ENCODE measurements at regions not wholly inside any gene's neighbourhood (a gene's known extent, or its start where the extent isn't known, plus 50 kb on each side); places are given as distances from the start of the nearest gene placed in this dataset.
"Not testable (repeated sequence)": the region's sequence is repeated elsewhere in the genome, so short reads cannot be mapped to it uniquely, and the experiment has no call there.

DNA sequence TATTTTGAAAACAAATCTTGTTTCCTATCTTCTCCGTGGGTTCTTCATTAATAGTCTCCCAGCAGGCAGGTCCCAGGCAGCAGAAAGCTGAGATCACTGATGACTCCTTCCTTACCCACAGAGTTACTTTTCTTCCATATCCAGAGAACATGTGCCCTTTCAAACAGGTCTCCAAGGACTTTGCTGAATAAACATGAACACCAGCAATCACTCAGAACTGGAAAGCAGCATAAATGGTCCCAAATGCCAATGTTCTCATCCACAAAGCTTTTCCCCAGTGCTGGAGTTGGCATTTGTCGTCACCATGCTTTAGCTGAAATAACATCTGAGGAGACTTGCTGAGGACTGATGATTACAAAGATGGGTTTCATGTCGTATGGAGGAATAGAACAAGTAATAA, 134.0 kb downstream of the YIPF5 start:
- H3K27ac ChIP-seq = no peak overlapping the region
- no peak for DNase-seq (ENCODE audit: low read depth in 1 of 2, low spot score in 2 of 2)

DNA sequence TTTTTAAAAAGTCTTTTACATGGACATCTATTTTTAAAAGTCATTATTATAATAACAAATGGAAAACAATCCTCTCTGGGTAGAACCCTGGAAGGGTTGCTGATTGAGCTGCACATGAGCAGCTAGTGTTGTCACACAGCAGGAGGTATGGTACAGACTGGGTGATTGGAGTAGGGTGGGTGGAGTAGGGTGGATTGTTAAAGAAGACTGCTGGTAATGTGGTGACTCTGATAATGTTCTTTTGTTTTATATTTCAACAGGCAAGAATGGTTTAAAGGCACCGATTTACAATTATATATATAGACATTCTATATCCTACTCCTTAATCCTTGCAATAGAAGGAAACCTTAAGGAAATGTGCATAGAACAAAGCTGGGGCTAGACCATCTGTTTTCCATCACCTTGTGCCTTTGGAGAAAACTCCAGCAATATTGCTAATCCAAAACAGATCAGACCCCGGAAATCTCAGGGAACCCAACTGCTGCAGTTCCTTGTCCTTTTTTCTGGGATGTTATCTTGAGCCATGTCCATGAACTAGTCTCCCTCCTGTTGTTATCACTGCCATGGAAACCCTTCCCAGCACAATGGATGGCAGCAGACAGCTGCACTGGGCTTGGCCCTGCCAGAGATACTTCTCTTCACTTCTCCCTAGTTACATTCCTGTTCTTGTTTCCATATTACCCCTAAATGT, 129.7 kb downstream of the YIPF5 start:
- H3K9me3 ChIP-seq (replicated peaks) = no peaks in the 10 kb centered on the region
- no peaks in the 10 kb centered on the region for H3K4me1 ChIP-seq (replicated peaks)
- DNase-seq (ENCODE audit: low read depth in 1 of 2, low spot score in 2 of 2) = no peak
- no peaks in the 10 kb centered on the region for H3K36me3 ChIP-seq
- no peak overlapping the region for H3K4me3 ChIP-seq
- H3K27me3 ChIP-seq (replicated peaks) = no peaks in the 10 kb centered on the region
- H3K27ac ChIP-seq = no peak overlapping the region

More for the DNA sequence above, 134.0 kb downstream of the YIPF5 start:
- Histone ChIP-seq H3K9me3 (replicated peaks) (no peaks in the 10 kb centered on the region), H3K36me3 (no peaks in the 10 kb centered on the region), H3K27me3 (replicated peaks) (no peaks in the 10 kb centered on the region), H3K4me3 (no peak overlapping the region), H3K4me1 (replicated peaks) (no peaks in the 10 kb centered on the region)

DNA sequence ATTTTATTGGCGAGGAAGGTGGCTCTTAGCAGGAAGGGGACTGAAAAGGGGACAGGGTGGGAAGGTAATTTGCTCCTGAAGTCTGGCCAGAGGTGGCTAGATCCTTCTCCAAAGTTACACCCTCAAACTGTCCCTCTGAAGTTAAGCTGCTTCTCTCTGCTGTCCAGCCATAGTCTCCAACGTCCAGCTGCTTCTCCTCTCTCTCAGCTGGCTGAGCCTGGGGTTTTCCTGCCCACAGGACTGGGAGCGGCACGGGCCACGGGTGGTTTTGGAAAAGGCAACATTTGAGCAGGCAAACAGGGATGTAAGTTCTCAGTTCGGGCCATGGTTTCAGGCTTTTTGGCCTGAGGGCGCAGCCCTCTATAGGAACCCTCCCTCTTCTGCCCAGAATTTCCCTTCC, 128.3 kb downstream of the YIPF5 start:
- DNase-seq (ENCODE audit: low read depth in 1 of 2, low spot score in 2 of 2) = no peak
- Histone ChIP-seq H3K36me3 (no peaks in the 10 kb centered on the region), H3K9me3 (replicated peaks) (no peaks in the 10 kb centered on the region), H3K27ac (no peak overlapping the region), H3K27me3 (replicated peaks) (no peaks in the 10 kb centered on the region), H3K4me1 (replicated peaks) (no peaks in the 10 kb centered on the region), H3K4me3 (no peak overlapping the region)

DNA sequence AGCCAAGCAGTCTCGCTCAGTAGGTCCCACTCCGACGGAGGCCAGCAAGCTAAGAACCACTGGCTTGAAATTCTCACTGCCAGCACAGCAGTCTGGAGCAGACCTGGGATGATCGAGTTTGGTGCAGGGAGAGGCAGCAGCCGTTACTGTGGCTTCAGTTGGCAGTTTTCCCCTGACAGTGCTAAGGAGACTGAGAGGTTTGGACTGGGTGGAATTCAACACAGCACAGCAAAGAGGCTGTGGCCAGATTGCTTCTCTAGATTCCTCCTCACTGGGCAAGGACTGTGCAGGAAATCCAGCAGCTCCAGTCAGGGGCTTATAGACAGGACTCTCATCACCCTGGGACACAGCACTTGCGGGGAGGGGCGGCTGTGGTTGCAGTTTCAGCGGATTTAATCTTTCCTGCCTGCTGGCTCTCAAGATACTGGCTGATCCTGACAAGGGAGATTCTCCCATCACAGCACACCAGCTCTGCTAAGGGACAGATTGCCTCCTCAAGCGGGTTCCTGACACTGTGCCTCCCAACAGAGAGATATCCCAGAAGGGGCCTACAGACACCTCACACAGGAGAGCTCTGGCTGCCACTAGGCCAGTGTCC, 122.1 kb downstream of the YIPF5 start:
- no peak for DNase-seq (ENCODE audit: low read depth in 1 of 2, low spot score in 2 of 2)
- no peaks in the 10 kb centered on the region for H3K27me3 ChIP-seq (replicated peaks)

DNA sequence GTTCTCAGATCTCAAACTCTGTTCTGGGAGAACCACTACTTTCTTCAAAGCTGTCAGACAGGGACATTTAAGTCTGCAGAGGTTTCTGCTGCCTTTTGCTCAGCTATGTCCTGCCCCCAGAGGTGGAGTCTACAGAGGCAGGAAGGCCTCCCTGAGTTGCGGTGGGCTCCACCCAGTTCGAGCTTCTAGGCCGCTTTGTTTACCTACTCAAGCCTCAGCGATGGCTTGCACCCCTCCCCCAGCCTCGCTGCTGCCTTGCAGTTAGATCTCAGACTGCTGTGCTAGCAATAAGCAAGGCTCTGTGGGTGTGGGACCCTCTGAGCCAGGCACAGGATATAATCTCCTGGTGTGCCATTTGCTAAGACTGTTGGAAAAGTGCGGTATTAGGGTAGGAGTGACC, 115.1 kb downstream of the YIPF5 start:
- not testable (repeated sequence) for H3K4me3 ChIP-seq; H3K27me3 ChIP-seq (replicated peaks); DNase-seq (ENCODE audit: low read depth in 1 of 2, low spot score in 2 of 2); H3K4me1 ChIP-seq (replicated peaks); H3K27ac ChIP-seq; H3K9me3 ChIP-seq (replicated peaks); H3K36me3 ChIP-seq

More for the DNA sequence above, 122.1 kb downstream of the YIPF5 start:
- H3K27ac ChIP-seq = no peak overlapping the region
- H3K36me3 ChIP-seq = no peaks in the 10 kb centered on the region
- no peaks in the 10 kb centered on the region for H3K9me3 ChIP-seq (replicated peaks)
- H3K4me3 ChIP-seq = no peak overlapping the region
- no peaks in the 10 kb centered on the region for H3K4me1 ChIP-seq (replicated peaks)

DNA sequence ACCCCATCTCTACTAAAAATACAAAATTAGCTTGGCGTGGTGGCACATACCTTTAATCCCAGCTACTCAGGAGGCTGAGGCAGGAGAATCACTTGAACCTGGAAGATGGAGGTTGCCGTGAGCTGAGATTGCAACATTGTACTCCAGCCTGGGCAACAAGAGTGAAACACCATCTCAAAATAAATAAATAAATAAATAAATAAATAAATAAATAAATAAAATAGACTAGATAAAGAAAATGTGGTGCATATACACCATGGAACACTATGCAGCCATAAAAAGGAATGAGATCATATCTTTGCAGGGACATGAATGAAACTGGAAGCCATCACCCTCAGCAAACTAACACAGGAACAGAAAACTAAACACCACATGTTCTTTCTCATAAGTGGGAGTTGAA, 110.4 kb downstream of the YIPF5 start:
- H3K9me3 ChIP-seq (replicated peaks); H3K4me1 ChIP-seq (replicated peaks); H3K27me3 ChIP-seq (replicated peaks); H3K4me3 ChIP-seq; H3K27ac ChIP-seq; H3K36me3 ChIP-seq; DNase-seq (ENCODE audit: low read depth in 1 of 2, low spot score in 2 of 2): not testable (repeated sequence)

DNA sequence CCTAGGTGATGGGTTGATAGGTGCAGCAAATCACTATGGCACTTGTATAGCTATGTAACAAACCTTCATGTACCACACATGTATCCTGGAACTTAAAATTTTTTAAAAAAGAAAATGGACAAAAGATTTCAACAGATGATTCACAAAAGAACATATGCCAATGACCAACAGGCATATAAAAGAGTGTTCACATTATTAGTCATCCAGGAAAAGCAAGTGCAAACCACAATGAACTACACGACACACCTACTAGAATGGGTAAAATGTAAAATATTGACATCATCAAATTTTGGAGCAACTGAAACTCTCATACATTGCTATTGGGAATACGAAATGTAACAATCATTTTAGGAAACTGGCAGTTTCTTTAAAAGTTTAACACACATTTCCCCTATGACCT, 109.9 kb downstream of the YIPF5 start:
- Histone ChIP-seq H3K27me3 (replicated peaks) (no peaks in the 10 kb centered on the region), H3K27ac (no peak overlapping the region), H3K4me1 (replicated peaks) (no peaks in the 10 kb centered on the region), H3K9me3 (replicated peaks) (no peaks in the 10 kb centered on the region), H3K36me3 (no peaks in the 10 kb centered on the region), H3K4me3 (no peak overlapping the region)
- DNase-seq (ENCODE audit: low read depth in 1 of 2, low spot score in 2 of 2) = no peak

DNA sequence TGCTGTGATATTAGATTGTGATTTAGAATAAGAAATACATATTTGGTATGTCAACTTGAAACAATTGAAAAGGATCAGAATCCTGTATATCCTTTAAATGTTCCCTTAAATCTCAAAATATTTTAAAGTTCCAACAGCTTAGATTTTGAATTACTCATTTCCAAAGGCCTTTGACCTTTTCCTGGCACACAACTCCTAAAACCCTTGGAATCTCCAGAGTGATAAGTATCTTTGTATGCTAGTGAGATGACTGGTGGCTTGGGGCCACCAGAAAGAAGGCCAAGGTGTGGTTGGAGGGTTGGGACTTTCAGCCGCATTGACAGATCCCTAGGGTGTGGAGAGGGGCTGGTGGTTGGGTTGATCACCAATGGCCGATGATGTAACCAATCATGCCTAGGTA, 104.7 kb downstream of the YIPF5 start:
- Histone ChIP-seq H3K27me3 (replicated peaks) (no peaks in the 10 kb centered on the region), H3K27ac (no peak overlapping the region), H3K9me3 (replicated peaks) (no peaks in the 10 kb centered on the region), H3K36me3 (no peaks in the 10 kb centered on the region), H3K4me1 (replicated peaks) (no peaks in the 10 kb centered on the region), H3K4me3 (no peak overlapping the region)
- no peak for DNase-seq (ENCODE audit: low read depth in 1 of 2, low spot score in 2 of 2)

DNA sequence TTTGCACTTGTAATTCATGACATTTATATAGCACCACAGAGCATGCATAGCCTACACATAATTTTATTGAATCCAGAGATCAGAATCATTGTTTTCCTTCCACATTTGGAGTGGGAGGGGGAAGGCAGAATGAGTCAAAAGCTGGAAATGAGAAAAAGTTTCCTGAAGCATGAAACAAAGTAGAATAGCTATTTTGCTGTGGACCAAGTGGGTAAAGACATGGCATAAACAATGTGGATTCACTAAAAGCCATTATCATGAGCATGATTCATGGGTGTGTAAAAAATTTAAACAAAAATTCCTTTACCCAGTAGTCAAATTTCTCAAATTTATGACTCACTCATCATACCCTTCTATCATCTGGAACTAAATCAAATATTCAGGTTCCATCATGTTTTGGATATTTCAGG, 97.9 kb downstream of the YIPF5 start:
- DNase-seq (ENCODE audit: low read depth in 1 of 2, low spot score in 2 of 2) = peak in 1 of 2 experiments; percentile 80
- H3K9me3 ChIP-seq (replicated peaks) = no peaks in the 10 kb centered on the region
- H3K4me3 ChIP-seq = no peak overlapping the region
- peaks cover 22% of the 10 kb centered on the region for H3K4me1 ChIP-seq (replicated peaks)
- no peaks in the 10 kb centered on the region for H3K36me3 ChIP-seq
- peak overlapping the region; percentile 39 for H3K27ac ChIP-seq
- no peaks in the 10 kb centered on the region for H3K27me3 ChIP-seq (replicated peaks)

DNA sequence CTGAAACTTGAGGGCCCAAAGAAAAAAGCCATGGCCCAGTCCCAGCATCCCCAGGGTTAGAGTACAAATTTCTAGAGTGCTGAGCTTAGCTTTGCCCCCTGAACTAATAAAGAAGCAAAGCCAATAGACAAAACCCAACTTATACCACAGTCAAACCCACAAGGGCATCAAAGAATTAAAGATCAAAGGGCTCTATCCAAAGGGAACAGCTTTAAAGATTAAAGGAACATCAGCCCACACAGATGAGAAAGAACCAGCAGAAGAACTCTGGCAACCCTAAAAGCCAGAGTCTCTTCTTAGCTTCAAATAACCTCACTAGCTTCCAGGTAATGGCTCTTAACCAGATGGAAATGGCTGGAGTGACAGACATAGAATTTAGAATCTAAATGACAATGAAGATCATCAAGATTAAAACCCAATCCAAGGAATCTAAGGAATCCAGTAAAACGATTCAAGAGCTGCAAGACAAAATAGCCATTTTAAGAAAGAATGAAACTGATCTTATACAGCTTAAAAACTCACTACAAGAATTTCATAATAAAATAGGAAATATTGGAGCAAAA, 93.9 kb downstream of the YIPF5 start:
- H3K27ac ChIP-seq = no peak overlapping the region
- no peaks in the 10 kb centered on the region for H3K9me3 ChIP-seq (replicated peaks)
- H3K27me3 ChIP-seq (replicated peaks) = no peaks in the 10 kb centered on the region
- H3K4me1 ChIP-seq (replicated peaks) = peaks cover 19% of the 10 kb centered on the region
- no peaks in the 10 kb centered on the region for H3K36me3 ChIP-seq
- DNase-seq (ENCODE audit: low read depth in 1 of 2, low spot score in 2 of 2) = no peak
- H3K4me3 ChIP-seq = no peak overlapping the region

DNA sequence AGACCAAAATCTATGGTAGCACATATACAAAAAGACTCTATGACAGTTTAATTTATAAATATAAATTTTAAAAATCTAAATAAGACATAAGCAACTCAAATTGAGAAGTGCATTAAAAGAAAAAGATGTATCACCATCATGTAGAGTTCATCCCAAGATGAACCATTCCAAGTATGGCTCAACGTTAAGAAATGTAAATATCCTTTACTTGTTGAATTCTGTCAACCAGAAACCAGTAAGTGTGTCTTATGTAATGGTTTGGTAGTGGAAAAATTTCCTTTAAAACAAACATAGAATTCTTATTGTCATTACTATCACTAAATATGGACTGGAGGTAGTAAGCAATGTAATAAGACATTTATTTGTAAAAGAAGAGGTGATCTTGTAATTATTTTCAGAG, 87.3 kb downstream of the YIPF5 start:
- Histone ChIP-seq H3K4me1 (replicated peaks) (no peaks in the 10 kb centered on the region), H3K36me3 (no peaks in the 10 kb centered on the region), H3K27ac (no peak overlapping the region), H3K4me3 (no peak overlapping the region), H3K27me3 (replicated peaks) (no peaks in the 10 kb centered on the region), H3K9me3 (replicated peaks) (0 out of 2 replicates have a peak, but pooled peaks cover 3% of the 10 kb centered on the region)
- no peak for DNase-seq (ENCODE audit: low read depth in 1 of 2, low spot score in 2 of 2)

DNA sequence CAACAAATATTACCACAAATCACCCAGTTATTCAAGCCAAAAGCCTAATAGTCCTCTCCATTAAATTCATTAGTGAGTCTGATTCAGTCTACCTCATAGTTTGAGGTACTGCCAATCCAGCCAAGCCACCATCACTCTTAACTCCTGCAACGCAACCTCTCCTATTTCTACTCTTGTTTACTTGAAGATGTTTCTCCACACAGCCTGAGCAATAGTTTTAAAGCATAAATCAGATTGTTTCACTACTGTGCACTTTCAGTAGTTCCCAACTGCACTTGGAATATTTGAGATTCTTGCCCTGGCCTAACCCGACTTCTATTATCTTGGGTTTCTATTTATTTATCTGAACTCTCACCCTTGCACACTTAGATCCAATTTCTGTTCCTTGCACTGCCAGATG, 85.5 kb downstream of the YIPF5 start:
- 0 out of 2 replicates have a peak, but pooled peaks cover 7% of the 10 kb centered on the region for H3K4me1 ChIP-seq (replicated peaks)
- H3K9me3 ChIP-seq (replicated peaks) = 0 out of 2 replicates have a peak, but pooled peaks cover 3% of the 10 kb centered on the region
- H3K36me3 ChIP-seq = no peaks in the 10 kb centered on the region
- no peak overlapping the region for H3K4me3 ChIP-seq
- no peaks in the 10 kb centered on the region for H3K27me3 ChIP-seq (replicated peaks)
- no peak for DNase-seq (ENCODE audit: low read depth in 1 of 2, low spot score in 2 of 2)
- H3K27ac ChIP-seq = no peak overlapping the region

DNA sequence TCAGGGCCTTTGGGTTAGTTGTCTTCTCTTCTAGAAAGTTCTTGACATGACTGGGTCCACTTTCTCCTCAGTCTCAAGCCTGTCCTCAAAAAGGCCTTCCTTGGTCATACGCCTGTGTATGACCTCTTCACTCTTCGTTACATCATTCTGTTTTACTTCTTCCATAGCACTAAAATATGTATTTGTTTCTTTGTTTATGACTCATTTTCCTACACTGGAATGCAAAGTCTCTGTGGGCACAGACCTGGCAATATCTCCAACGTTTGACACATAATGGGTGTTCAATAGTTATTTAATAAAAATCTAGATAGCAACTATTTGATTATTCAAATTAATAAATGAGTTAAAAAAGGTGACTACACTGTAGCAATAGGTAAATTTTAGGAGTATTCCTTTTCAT, 85.1 kb downstream of the YIPF5 start:
- Histone ChIP-seq H3K27me3 (replicated peaks) (no peaks in the 10 kb centered on the region), H3K36me3 (no peaks in the 10 kb centered on the region), H3K27ac (no peak overlapping the region), H3K4me1 (replicated peaks) (0 out of 2 replicates have a peak, but pooled peaks cover 7% of the 10 kb centered on the region), H3K9me3 (replicated peaks) (0 out of 2 replicates have a peak, but pooled peaks cover 3% of the 10 kb centered on the region), H3K4me3 (no peak overlapping the region)
- DNase-seq (ENCODE audit: low read depth in 1 of 2, low spot score in 2 of 2) = no peak

DNA sequence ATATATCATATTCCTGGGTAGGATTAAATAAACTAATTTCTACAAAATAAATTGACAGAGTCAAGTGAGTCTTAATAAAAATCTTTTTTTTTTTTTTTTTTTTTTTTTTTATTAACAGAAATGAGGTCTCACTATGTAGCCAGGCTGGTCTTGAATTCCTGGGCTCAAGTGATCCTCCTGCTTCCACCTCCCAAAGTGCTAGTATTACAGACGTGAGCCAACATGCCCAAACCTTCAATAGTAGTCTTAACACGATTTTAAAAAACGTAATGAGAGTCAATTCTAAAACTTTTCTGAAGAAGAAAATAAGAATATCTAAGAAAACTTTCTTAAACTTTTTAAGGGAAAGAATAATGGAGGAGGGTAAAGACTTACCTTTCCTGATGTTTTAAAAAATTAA, 84.2 kb downstream of the YIPF5 start:
- Histone ChIP-seq H3K27ac (no peak overlapping the region), H3K9me3 (replicated peaks) (0 out of 2 replicates have a peak, but pooled peaks cover 3% of the 10 kb centered on the region), H3K27me3 (replicated peaks) (no peaks in the 10 kb centered on the region), H3K4me1 (replicated peaks) (0 out of 2 replicates have a peak, but pooled peaks cover 7% of the 10 kb centered on the region), H3K4me3 (no peak overlapping the region), H3K36me3 (no peaks in the 10 kb centered on the region)
- no peak for DNase-seq (ENCODE audit: low read depth in 1 of 2, low spot score in 2 of 2)

Measured in SJSA1 (cell line).